AG09319 (cell line): ENCODE measurements at regions not wholly inside any gene's neighbourhood (a gene's known extent, or its start where the extent isn't known, plus 50 kb on each side); places are given as distances from the start of the nearest gene placed in this dataset.

Experiments
- DNase-seq: peaks from one replicate; pipeline ENCODE4 v3.0.0-alpha.2; 2010; ENCODE audit warnings: low read depth; ENCODE audit errors: extremely low read depth
- TF ChIP-seq, protein P1 (sequence below): IDR thresholded peaks from 2 replicates; pipeline ENCODE4 v1.5.1; 2011; ENCODE audit warnings: low read depth, mild to moderate bottlenecking, inconsistent platforms, low read length, moderate library complexity

DNA sequence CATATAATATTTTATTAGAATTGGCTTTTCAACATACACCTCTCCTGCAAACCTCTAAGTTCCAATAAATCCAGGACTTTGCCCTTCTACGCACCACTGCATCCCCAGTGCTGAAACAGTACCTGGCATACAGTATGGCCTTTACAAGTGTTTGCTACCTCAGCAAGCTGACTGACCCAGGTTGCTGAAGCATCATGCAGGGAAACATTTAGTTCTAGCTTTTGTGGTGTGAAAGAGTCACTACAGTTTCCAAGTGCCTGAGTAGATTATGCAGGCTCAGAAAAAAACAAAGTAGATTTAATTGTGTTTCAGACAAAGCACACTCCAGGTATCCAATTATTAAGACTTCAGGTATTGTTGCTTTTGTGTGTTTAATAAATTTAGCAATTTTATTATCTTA is 614.2 kb upstream of the NRSN1 start:
- DNase-seq = no peak
- TF ChIP-seq, protein P1, sequence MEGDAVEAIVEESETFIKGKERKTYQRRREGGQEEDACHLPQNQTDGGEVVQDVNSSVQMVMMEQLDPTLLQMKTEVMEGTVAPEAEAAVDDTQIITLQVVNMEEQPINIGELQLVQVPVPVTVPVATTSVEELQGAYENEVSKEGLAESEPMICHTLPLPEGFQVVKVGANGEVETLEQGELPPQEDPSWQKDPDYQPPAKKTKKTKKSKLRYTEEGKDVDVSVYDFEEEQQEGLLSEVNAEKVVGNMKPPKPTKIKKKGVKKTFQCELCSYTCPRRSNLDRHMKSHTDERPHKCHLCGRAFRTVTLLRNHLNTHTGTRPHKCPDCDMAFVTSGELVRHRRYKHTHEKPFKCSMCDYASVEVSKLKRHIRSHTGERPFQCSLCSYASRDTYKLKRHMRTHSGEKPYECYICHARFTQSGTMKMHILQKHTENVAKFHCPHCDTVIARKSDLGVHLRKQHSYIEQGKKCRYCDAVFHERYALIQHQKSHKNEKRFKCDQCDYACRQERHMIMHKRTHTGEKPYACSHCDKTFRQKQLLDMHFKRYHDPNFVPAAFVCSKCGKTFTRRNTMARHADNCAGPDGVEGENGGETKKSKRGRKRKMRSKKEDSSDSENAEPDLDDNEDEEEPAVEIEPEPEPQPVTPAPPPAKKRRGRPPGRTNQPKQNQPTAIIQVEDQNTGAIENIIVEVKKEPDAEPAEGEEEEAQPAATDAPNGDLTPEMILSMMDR = no peak

DNA sequence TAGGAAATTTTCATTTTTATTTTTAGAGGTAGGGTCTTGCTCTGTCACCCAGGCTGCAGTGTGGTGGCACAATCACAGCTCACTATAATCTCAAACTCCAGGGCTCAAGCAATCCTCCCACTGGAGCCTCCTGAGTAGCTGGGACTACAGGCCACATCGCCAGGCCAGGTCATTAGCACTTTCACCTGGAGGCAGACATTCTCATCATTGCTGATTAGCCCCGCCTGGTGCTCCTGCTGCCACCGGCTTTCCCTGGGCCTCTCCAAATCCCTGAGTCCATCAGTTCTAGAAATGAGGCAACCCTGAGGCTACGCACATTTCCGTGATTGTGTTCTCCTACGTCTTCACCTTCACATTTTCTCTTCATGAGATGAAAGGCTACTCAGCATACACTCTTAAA is 607.7 kb upstream of the NRSN1 start:
- TF ChIP-seq, protein P1 = no peak
- DNase-seq = no peak

DNA sequence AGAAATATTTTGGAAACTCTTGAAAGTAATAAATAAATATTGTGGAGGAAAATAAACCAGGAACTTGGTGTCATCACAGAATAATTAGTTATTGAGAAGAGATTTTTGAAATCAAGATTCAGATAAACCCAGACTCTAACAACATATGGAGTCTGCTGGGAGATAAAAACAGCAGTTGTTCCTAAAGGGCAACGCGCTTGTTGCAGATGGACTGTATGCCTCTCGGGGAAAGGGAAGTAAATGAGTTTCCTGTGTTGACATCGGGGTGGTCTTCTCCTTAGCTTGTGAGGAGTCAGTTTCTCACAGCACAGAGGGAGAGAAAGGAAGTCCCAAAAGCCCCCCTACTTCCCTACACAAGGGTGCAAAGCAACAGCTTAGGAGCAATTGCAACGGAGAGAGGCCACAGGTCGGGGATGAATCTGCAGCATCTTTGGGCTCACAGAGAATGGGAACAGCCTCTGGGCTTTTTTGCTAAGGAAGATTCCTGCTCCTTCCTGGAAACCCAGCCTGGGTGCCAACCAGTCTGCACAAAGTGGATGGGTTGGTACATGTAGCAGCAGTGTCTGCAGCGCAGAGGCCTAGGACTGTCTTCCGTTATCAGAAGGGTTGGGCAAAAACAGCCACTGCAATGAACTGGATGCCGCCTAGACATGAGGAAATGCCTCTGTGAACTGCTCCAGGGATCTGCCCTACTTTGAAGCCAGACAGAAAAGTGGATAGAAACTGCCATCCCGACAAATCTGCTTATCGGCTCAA is 603.0 kb upstream of the NRSN1 start:
- no peak for DNase-seq
- TF ChIP-seq, protein P1 = no peak

DNA sequence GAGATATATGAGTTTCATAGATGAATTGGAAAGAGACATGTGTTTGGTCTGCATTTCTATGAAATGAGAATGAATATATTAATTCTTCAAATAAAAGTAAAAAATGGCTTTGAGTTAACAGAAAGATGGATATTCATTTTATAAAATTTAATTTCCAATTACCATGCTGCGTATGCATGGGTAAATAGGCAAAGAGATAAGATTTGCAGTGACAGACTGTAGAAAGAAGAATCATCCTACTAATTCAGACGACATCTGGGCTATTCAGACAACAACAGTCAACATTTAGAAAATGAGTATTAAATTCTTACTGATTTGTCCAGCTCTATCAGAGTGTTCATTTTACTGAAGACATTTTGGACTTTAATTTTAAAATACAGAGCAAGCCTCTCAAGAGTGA is 602.2 kb upstream of the NRSN1 start:
- DNase-seq = no peak
- TF ChIP-seq, protein P1 = no peak

DNA sequence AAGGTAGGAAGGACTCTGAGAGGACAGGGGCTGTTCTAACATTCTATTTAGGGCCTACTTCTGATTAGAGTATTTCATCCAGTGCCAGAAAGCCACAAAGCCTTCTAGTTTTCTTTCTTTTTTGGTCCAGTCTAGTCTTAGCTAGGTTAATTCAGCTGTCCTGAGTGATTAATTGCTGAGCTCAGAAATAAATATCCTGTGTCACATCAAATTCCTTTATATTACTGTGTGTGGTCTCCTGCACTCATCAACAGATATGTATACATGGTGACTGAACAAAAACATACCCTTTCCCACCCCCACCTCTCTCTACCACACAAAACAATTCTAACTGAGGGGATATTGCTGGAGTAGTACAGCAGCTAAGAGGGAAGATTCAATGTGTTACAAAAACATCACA is 601.5 kb upstream of the NRSN1 start:
- TF ChIP-seq, protein P1 = no peak
- DNase-seq = no peak

DNA sequence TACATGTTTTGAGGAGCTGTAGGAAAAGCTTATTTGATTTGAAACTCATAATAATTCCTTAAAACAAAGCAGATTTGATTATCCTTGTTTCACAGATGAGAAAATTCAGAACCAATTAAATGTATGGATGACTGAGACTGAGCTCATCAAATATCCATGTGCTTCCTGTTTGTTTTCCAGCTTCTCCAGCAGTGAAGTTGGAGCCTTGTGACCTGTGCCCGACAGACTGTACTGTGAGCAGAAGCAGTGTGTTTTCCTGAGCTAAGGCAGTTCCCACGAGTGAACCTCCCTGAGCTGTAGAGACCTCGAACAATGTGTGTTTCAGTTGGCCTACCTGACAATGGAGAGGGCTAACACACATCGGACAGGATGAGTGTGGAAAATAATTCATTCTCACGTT is 599.5 kb upstream of the NRSN1 start:
- no peak for DNase-seq
- TF ChIP-seq, protein P1 = no peak

DNA sequence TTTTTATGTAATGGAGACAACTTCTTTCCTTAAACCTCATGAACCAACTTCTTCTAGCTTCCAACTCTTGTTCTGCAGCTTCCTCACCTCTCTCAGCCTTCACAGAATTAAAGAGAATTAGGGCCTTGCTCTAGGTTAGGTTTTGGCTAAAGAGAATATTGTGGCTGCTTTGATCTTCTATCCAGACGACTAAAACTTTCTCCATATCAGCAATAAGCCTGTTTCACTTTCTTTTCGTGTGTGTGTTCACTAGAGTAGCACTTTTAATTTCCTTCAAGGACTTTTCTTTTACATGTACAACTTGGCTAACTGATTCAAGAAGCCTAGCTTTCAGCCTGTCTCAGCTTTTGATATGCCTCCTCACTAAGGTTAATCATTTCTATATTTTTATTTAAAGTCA is 596.1 kb upstream of the NRSN1 start:
- no peak for DNase-seq
- TF ChIP-seq, protein P1 = no peak
